HUES64 (cell line): ENCODE measurements at regions not wholly inside any gene's neighbourhood (a gene's known extent, or its start where the extent isn't known, plus 50 kb on each side); places are given as distances from the start of the nearest gene placed in this dataset.

Source experiments
- H3K27ac ChIP-seq: 2 replicates; pipeline ENCODE4 v1.7.0; 2013; ENCODE audit warnings: low read depth, low read length, inconsistent platforms
- H3K27me3 ChIP-seq: 2 replicates; pipeline ENCODE4 v1.6.1; 2013; ENCODE audit warnings: mild to moderate bottlenecking, low read length; ENCODE audit not compliant: insufficient read depth
- H3K36me3 ChIP-seq: 2 replicates; pipeline ENCODE4 v1.6.1; 2013; ENCODE audit warnings: mild to moderate bottlenecking, low read length; ENCODE audit not compliant: insufficient read depth
- H3K4me1 ChIP-seq: 2 replicates; pipeline ENCODE4 v1.6.1; 2013; ENCODE audit warnings: mild to moderate bottlenecking, low read length, moderate library complexity; ENCODE audit not compliant: insufficient read depth
- H3K4me3 ChIP-seq: 2 replicates; pipeline ENCODE4 v1.5.1; 2013; ENCODE audit warnings: mild to moderate bottlenecking, low read length, moderate library complexity
- H3K9ac ChIP-seq: 2 replicates; pipeline ENCODE4 v1.6.1; 2013; ENCODE audit warnings: mild to moderate bottlenecking, low read depth, low read length
- H3K9me3 ChIP-seq: 2 replicates; pipeline ENCODE4 v1.6.1; 2013; ENCODE audit warnings: low read depth, low read length; ENCODE audit not compliant: insufficient read depth
- WGBS: fragments of 150-250, 120-280 bp; methylation state at CpG from one replicate; pipeline ENCODE4 v1.1.7; 2013; ENCODE audit warnings: missing lambda C conversion rate; 5-methylcytosine and 5-hydroxymethylcytosine counted together

DNA sequence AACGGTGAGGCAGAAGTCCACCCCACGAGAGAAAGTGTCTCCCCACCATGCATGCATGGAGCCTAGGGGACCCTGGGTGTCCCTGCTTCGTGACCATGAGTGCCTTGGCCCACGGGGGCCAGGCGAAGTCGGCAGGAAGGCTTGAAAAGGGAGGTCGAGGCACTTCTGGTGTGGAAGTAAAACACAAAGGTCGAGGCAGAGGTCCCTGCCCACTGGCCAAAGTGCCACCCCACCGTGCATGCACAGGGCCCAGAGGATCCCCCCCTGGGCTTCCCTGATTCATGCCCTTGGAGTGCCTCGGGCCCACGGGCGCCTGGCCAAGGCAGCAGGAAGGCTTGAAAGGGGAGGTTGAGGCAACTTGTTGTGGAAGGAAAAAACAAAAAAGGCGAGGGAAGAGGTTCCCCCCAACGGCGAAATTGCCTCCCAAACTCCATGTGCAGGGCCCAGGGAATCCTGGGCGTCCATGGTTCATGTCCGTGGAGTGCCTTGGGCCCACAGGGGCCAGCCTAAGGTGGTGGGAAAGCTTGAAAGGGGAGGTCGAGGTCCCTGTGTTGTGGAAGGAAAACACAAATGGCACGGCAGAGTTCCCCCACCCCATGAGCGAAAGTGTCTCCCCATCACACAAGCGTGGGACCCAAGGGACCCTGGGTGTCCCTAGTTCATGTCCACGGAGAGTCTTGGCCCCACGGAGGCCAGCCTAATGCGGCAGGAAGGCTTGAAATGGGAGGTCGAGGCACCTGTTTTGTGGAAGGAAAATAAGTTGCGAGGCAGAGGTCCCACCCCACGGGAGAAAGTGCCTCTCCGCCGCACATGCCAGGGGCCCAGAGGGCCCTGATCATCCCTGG, 372.1 kb downstream of the ALG10 start:
- Histone ChIP-seq H3K27ac (no peak overlapping the region), H3K27me3 (no peaks in the 10 kb centered on the region), H3K4me3 (no peak overlapping the region), H3K4me1 (no peaks in the 10 kb centered on the region), H3K36me3 (no peaks in the 10 kb centered on the region), H3K9me3 (peaks cover 97% of the 10 kb centered on the region), H3K9ac (no peak overlapping the region)
- WGBS: 72% methylated on average over 29 of the region's 29 CpGs

DNA sequence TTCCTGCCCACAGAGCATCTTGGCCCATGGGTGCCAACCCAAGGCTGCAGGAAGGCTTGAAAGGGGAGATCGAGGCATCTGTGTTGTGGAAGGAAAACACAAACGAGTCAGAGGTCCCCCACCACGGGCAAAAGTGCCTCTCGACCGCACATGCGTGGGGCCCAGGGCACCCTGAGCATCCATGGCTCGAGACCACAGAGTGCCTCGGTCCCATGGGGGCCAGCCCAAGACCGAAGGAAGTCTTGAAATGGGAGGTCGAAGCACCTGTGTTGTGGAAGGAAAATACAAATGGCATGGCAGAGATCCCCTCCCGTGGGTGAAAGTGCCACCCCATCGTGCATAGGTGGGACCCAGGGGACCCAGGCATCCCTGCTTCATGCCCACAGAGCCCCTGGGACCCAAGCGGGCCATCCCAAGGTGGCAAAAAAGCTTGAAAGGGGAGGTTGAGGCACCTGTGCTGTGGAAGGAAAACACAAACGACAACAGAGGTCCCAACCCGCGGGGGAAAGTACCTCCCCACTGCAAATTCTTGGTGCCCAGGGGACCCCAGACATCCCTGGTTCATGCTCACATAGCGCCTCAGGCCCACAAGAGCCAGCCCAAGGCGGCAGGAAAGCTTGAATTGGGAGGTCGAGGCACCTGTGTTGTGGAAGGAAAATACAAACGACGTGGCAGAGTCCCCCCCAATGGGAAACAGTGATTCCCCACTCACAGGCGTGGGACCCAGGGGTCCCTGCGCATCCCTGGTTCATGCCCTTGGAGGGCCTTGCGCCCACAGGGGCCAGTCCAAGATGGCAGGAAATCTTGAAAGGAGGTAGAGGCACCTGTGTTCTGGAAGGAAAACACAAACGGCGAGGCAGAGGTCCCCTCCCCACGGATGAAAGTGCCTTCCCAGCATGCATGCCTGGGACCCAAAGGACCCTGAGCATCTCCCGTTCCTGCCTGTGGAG, 373.0 kb downstream of the ALG10 start:
- no peaks in the 10 kb centered on the region for H3K36me3 ChIP-seq
- H3K27ac ChIP-seq: no peak overlapping the region
- H3K4me1 ChIP-seq: no peaks in the 10 kb centered on the region
- H3K27me3 ChIP-seq: no peaks in the 10 kb centered on the region
- WGBS: 75% methylated on average over 28 of the region's 28 CpGs
- no peak overlapping the region for H3K4me3 ChIP-seq
- no peak overlapping the region for H3K9ac ChIP-seq
- peaks cover 97% of the 10 kb centered on the region for H3K9me3 ChIP-seq

DNA sequence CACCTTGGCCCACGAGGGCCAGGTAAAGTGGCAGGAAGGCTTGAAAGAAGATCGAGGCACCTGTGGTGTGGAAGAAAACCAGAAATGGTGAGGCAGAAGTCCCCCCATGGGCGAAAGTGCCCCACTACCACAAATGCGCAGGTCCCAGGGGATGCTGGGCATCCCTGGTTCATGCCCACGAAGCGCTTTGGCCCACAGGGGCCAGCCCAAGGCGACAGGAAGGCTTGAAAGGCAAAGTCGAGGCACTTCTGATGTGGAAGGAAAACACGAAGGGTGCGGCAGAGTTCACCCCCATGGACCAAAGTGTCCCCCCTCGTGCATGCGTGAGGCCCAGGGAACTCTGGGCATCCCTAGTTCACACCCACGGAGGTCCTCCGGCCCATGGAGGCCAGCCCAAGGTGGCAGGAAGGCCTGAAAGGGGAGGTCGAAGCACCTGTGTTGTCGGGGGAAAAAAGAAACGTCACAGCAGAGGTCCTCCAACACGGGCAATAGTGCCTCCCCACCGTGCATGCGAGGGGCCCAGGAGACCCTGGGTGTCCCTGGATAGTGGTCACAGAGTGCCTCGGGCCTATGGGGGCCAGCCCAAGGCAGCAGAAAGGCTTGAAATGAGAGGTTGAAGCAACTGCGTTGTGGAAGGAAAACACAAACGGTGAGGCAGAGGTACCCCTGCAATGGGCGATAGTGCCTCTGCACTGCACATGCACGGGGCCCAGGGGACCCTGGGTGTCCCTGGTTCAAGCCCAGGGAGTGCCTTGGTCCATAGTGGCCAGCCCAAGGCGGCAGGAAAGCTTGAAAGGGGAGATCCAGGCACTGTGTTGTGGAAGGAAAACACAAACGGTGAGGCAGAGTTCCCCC, 373.9 kb downstream of the ALG10 start:
- Histone ChIP-seq H3K4me3 (no peak overlapping the region), H3K4me1 (no peaks in the 10 kb centered on the region), H3K9me3 (peaks cover 97% of the 10 kb centered on the region), H3K27ac (no peak overlapping the region), H3K36me3 (no peaks in the 10 kb centered on the region), H3K9ac (no peak overlapping the region), H3K27me3 (no peaks in the 10 kb centered on the region)
- WGBS: 65% methylated on average over 27 of the region's 27 CpGs

DNA sequence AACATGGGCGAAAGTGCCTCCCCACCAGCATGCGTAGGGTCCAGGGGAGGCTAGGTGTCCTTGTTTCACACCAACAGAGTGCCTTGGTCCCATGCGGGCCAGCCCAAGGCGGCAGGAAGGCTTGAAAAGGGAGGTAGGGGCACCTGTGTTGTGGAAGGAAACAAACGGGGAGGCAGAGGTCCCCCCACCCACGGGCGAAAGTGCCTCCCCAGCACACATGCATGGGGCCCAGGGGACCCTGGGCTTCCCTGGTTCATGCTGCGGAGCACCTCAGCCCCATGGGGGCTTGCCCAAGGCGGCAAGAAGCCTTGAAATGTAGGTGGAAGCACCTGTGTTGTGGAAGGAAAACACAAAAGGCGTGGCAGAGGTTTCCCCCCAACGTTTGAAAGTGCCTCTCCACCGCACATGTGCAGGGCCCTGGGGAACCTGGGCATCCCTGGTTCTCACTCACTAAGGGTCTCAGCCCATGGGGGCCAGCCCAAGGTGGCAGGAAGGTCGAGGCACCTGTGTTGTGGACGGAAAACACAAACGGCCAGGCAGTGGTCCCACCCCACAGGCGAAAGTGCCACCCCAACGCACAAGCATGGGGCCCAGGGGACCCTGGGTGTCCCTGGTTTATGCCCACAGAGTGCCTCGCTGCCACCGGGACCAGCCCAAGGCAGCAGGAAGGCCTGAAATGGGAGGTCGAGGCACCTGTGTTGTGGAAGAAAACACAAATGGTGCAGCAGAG, 374.7 kb downstream of the ALG10 start:
- peaks cover 97% of the 10 kb centered on the region for H3K9me3 ChIP-seq
- H3K27ac ChIP-seq: no peak overlapping the region
- no peaks in the 10 kb centered on the region for H3K36me3 ChIP-seq
- H3K27me3 ChIP-seq: no peaks in the 10 kb centered on the region
- no peak overlapping the region for H3K9ac ChIP-seq
- WGBS: 72% methylated on average over 20 of the region's 20 CpGs
- H3K4me1 ChIP-seq: no peaks in the 10 kb centered on the region
- no peak overlapping the region for H3K4me3 ChIP-seq

DNA sequence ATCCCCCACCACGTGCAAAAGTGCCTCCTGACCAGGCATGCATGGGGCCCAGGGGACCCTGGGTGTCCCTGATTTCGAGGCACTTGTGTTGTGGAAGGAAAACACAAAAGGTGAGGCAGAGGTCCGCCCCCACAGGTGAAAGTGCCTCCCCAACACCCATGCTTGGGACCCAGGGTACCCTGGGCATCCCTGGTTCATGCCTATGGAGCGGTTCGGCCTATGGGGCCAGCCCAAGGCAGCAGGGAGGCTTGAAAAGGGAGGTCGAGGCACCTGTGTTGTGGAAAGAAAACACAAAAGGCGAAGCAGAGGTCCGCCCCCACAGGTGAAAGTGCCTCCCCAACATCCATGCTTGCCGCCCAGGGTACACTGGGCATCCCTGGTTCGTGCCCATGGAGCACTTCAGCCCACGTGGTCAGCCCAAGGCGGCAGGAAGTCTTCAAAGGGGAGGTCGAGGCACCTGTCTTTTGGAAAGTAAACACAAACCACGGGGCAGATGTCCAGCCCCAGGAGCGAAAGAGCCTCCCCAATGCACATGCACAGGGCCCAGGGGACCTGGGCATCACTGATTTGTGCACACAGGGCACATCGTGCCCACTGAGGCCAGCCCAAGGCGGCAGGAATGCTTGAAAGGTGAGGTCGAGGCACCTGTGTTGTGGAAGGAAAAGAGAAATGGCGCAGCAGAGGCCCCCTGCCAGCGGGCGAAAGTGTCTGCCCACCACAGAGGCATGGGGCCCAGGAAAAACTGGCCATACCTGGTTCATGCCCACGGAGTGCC, 375.5 kb downstream of the ALG10 start:
- Histone ChIP-seq H3K4me1 (no peaks in the 10 kb centered on the region), H3K27me3 (no peaks in the 10 kb centered on the region), H3K36me3 (no peaks in the 10 kb centered on the region), H3K9ac (no peak overlapping the region), H3K4me3 (no peak overlapping the region), H3K27ac (no peak overlapping the region), H3K9me3 (peaks cover 97% of the 10 kb centered on the region)
- WGBS: 73% methylated on average over 22 of the region's 22 CpGs

DNA sequence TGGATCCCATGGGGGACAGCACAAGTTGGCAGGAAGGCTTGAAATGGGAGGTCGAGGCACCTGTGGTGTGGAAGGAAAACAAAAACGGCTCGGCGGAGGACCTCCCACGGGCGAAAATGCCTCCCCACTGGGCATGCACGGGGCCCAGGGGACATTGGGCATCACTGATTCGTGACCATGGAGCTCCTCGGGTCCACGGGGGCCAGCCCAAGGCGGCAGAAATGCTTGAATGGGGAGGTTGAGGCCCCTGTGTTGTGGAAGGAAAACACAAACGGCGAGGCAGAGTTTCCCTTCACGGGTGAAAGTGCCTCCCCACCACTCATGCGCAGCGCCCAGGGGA, 376.0 kb downstream of the ALG10 start:
- Histone ChIP-seq H3K27ac (no peak overlapping the region), H3K4me1 (no peaks in the 10 kb centered on the region), H3K9ac (no peak overlapping the region), H3K4me3 (no peak overlapping the region), H3K36me3 (no peaks in the 10 kb centered on the region), H3K27me3 (no peaks in the 10 kb centered on the region), H3K9me3 (peaks cover 97% of the 10 kb centered on the region)
- WGBS: 69% methylated on average over 16 of the region's 16 CpGs

DNA sequence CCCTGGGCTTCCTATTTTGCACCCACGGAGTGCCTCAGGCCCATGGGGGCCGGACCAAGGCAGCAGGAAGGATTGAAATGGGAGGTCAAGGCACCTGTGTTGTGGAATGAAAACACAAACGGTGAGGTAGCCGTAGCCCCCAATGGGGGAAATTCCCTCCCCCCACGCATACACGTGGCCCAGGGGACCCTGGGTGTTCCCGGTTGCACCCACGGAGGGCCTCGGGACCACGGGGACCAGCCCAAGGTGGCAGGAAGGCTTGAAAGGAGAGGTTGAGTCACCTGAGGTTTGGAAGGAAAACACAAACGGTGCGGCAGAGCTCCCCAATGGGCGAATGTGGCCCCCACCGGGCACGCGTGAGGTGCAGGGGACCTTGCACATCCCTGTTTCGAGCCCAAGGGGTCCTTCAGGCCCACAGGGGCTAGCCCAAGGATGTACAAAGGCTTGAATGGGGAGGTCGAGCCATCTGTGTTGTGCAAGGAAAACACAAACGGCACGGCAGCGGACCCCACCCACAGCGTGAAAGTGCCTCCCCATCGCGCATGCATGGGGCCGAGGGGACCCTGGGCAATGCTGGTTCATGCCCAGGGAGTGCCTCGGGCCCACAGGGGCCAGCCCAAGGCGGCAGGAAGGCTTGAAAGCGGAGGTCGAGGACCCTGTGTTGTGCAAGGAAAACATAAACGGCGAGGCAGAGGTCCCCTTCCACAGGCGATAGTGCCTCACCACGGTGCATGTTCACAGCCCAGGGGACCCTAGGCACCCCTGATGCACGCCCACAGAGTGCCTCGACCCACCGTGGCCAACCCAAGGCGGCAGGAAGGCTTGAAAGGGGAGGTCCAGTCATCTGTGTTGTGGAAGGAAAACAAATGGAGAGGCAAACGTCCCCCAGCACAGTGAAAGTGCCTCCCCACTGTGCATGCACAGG, 376.7 kb downstream of the ALG10 start:
- no peak overlapping the region for H3K9ac ChIP-seq
- H3K4me1 ChIP-seq: no peaks in the 10 kb centered on the region
- H3K36me3 ChIP-seq: no peaks in the 10 kb centered on the region
- no peak overlapping the region for H3K27ac ChIP-seq
- H3K27me3 ChIP-seq: no peaks in the 10 kb centered on the region
- WGBS: 76% methylated on average over 38 of the region's 38 CpGs
- peaks cover 97% of the 10 kb centered on the region for H3K9me3 ChIP-seq
- H3K4me3 ChIP-seq: no peak overlapping the region

DNA sequence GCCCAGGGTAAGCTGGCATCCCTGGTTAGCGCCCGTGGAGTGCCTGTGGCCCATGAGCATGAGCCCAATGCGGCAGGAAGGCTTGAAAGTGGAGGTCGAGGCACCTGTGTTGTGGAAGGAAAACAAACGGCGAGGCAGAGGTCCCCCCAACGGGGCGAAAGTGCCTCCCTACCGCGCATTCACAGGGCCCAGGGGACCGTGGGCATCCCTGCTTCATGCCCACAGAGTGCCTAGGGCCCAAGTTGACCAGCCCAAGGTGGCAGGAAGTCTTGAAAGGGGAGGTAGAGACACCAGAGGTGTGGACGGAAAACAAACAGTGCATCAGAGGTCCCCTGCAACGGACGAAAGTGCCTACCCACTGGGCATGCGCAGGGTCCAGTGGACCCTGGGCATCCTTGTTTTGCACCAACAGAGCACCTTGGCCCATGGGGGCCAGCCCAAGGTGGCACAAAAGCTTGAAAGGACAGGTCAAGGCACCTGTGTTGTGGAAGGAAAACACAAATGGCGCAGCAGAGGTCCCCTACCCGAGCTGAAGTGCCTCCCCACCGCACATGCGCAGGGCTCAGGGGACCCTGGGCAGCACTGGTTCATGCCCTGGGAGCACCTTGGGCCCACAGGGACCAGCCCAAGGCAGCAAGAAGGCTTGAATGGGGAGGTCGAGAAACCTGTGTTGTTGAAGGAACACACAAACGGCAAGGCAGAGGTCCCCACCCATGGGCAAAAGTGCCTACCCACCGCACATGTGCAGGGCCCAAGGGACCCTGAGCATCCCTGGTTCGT, 377.5 kb downstream of the ALG10 start:
- Histone ChIP-seq H3K9me3 (peaks cover 96% of the 10 kb centered on the region), H3K27ac (no peak overlapping the region), H3K27me3 (no peaks in the 10 kb centered on the region), H3K9ac (no peak overlapping the region), H3K4me3 (no peak overlapping the region), H3K36me3 (no peaks in the 10 kb centered on the region), H3K4me1 (no peaks in the 10 kb centered on the region)
- WGBS: 74% methylated on average over 23 of the region's 23 CpGs

DNA sequence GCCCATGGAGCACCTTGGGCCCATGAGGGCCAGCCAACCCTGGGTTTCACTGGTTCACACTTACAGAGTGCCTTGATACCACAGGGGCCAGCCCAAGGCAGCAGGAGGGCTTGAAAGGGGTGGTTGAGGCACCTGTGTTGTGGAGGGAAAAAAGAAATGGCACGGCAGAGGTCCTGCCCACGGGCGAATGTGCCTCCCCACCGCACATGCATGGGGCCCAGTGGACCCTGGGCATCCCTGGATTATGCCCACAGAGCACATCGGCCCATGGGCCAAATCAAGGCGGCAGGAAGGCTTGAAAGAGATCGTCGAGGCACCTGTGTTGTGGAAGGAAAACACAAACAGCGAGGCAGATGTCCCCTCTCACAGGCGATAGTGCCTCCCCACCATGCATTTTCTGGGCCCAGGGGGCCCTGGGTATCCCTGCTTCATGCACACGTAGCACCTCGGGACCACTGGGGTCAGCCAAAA, 378.1 kb downstream of the ALG10 start:
- peaks cover 96% of the 10 kb centered on the region for H3K9me3 ChIP-seq

More for the DNA sequence above, 378.1 kb downstream of the ALG10 start:
- Histone ChIP-seq H3K4me1 (no peaks in the 10 kb centered on the region), H3K27ac (no peak overlapping the region), H3K27me3 (no peaks in the 10 kb centered on the region), H3K4me3 (no peak overlapping the region), H3K9ac (no peak overlapping the region), H3K36me3 (no peaks in the 10 kb centered on the region)
- 87% methylated on average over 12 of the region's 12 CpGs for WGBS
